Vagina (tissue), 2 donors: ENCODE measurements at regions not wholly inside any gene's neighbourhood (a gene's known extent, or its start where the extent isn't known, plus 50 kb on each side); places are given as distances from the start of the nearest gene placed in this dataset.

Source experiments
- POLR2A ChIP-seq, 2 donors: fragments of 450-650 bp; IDR thresholded peaks; one replicate each; pipeline ENCODE4 v1.6.1; 2017; ENCODE audit warnings: antibody characterized with exemption in 2 of 2, mild to moderate bottlenecking in 2 of 2, moderate library complexity in 2 of 2
- TF ChIP-seq, protein P1 (sequence below), 3 experiments: fragments of 450-650 bp in 2 of 3; fragments of 200-600 bp in 1 of 3; sonication (generic) in 1 of 3; IDR thresholded peaks; one replicate each; pipeline ENCODE4 v1.5.1; 2017 to 2019; ENCODE audit warnings: antibody characterized with exemption in 3 of 3, mild to moderate bottlenecking in 2 of 3, moderate library complexity in 2 of 3

DNA sequence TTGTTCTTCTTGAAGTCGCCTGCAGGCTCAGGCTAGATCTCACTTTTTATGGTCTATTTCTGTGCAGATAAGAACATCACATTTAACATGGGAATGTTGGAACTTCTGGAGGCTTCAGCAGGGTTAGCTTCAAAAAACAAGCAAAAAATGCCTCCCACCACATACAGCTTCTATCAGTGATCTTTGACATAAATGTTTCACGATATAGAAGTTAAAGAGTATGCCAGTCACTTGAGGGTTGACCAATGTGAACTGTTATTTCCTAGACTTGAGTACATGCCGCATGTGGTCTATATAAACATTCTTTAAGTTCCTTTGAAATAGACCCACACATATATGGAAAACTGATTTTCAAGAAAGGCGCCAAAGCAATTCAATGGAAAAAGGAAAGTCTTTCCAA is 219.2 kb upstream of the KLF14 start:
- TF ChIP-seq, protein P1, sequence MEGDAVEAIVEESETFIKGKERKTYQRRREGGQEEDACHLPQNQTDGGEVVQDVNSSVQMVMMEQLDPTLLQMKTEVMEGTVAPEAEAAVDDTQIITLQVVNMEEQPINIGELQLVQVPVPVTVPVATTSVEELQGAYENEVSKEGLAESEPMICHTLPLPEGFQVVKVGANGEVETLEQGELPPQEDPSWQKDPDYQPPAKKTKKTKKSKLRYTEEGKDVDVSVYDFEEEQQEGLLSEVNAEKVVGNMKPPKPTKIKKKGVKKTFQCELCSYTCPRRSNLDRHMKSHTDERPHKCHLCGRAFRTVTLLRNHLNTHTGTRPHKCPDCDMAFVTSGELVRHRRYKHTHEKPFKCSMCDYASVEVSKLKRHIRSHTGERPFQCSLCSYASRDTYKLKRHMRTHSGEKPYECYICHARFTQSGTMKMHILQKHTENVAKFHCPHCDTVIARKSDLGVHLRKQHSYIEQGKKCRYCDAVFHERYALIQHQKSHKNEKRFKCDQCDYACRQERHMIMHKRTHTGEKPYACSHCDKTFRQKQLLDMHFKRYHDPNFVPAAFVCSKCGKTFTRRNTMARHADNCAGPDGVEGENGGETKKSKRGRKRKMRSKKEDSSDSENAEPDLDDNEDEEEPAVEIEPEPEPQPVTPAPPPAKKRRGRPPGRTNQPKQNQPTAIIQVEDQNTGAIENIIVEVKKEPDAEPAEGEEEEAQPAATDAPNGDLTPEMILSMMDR (IDR thresholded peaks at IDR 0.05): no peak
- no peak for TF ChIP-seq POLR2A (IDR thresholded peaks at IDR 0.05)
